Stomach (tissue), 8 donors: ENCODE measurements at regions not wholly inside any gene's neighbourhood (a gene's known extent, or its start where the extent isn't known, plus 50 kb on each side); places are given as distances from the start of the nearest gene placed in this dataset.
A peak's percentile ranks its signal among the peaks of the same experiment; 100 is the strongest.

Experiments used
- DNase-seq, 2 donors: peaks; one replicate each; pipeline versions ENCODE4 v3.0.0 to v3.0.0-alpha.2; 2013 to 2019
- H3K27ac ChIP-seq, 5 donors: fragments of 200-600 bp in 4 of 5; sonication (generic) in 4 of 5; one replicate each; pipeline ENCODE4 v1.5.1; 2013 to 2019; ENCODE audit warnings: mild to moderate bottlenecking in 1 of 5, moderate library complexity in 1 of 5
- H3K27me3 ChIP-seq, 3 donors: fragments of 200-600 bp; sonication (generic); one replicate each; pipeline ENCODE4 v1.5.1; 2017 to 2019; ENCODE audit warnings: mixed run types in 1 of 3
- H3K36me3 ChIP-seq, 4 donors: fragments of 200-600 bp; sonication (generic); 1 replicate in 3 of 4; 2 replicates in 1 of 4; pipeline ENCODE4 v1.5.1; 2016 to 2019
- H3K4me1 ChIP-seq, 4 donors: fragments of 200-600 bp; sonication (generic); one replicate each; pipeline ENCODE4 v1.5.1; 2016 to 2019
- H3K4me3 ChIP-seq, 4 donors: fragments of 200-600 bp; sonication (generic) in 3 of 4; one replicate each; pipeline ENCODE4 v1.5.1; 2016 to 2019; ENCODE audit warnings: mild to moderate bottlenecking in 1 of 4
- H3K9me3 ChIP-seq, 4 donors: fragments of 200-600 bp; sonication (generic); one replicate each; pipeline ENCODE4 v1.5.1; 2016 to 2019
- CTCF ChIP-seq, 7 experiments: fragments of 450-650 bp in 4 of 7; fragments of 200-600 bp in 3 of 7; sonication (generic) in 3 of 7; IDR thresholded peaks; one replicate each; pipeline ENCODE4 v1.5.1; 2016 to 2019; ENCODE audit warnings: antibody characterized with exemption in 7 of 7, control low read depth in 2 of 7, mild to moderate bottlenecking in 1 of 7
- EP300 ChIP-seq: sonication (generic); formaldehyde crosslinking; IDR thresholded peaks from one replicate; pipeline ENCODE4 v1.6.1; 2017; ENCODE audit warnings: antibody characterized with exemption
- POLR2A ChIP-seq, 4 donors: fragments of 450-650 bp; IDR thresholded peaks; one replicate each; pipeline ENCODE4 v1.6.1; 2016; ENCODE audit warnings: antibody characterized with exemption in 4 of 4, control low read depth in 2 of 4, mild to moderate bottlenecking in 1 of 4, moderate library complexity in 1 of 4
- POLR2AphosphoS5 ChIP-seq, 3 donors: sonication (generic); formaldehyde crosslinking; IDR thresholded peaks; one replicate each; pipeline ENCODE4 v1.6.1; 2016; ENCODE audit warnings: antibody characterized with exemption in 3 of 3
- WGBS, 5 donors: extraction: QIAGEN DNeasy Blood & Tissue Kit in 3 of 5; methylation state at CpG; one replicate each; pipeline versions ENCODE4 v1.1.5 to v1.1.7; 2013 to 2018; 5-methylcytosine and 5-hydroxymethylcytosine counted together
- intact Hi-C: fragments of 100-400 bp; cut with DNase I; formaldehyde crosslinking; loops from one replicate; pipeline ENCODE4 v1.15.1; 2023; ENCODE audit warnings: low total_unique reads
- donor health status: healthy with polysubstance abuse.
- donor health status: Bipolar disorder and iron deficiency.
- donor health status: healthy.

- intact Hi-C loops: no loop called here
- no peak overlapping the region for H3K27ac ChIP-seq
Measured at GRCh38 chr4:74545448-74545847, 100.5 kb downstream of the AREG start.

GRCh38 chr4:74546057-74546456, 101.1 kb downstream of the AREG start:
- DNase-seq: no peak
- H3K9me3 ChIP-seq: no peaks in the 10 kb centered on the region
- H3K4me1 ChIP-seq: peaks cover 0 to 26% (median 13%) of the 10 kb centered on the region in 4 donors
- H3K27me3 ChIP-seq: no peaks in the 10 kb centered on the region
- no peaks in the 10 kb centered on the region for H3K36me3 ChIP-seq
- H3K27ac ChIP-seq: no peak overlapping the region
- no peak overlapping the region for H3K4me3 ChIP-seq
- TF ChIP-seq POLR2A (IDR thresholded peaks at IDR 0.05) (no peak), POLR2AphosphoS5 (IDR thresholded peaks at IDR 0.05) (no peak), EP300 (no peak), CTCF (IDR thresholded peaks at IDR 0.05) (no peak)
- intact Hi-C loops: no loop called here
- WGBS, 5 donors: 80 to 89% (median 82%) methylated on average over 2 of the region's 2 CpGs

More at GRCh38 chr4:74545448-74545847, 100.5 kb downstream of the AREG start:
- Histone ChIP-seq H3K4me3 (no peak overlapping the region), H3K27me3 (no peaks in the 10 kb centered on the region), H3K4me1 (peaks cover 0 to 26% (median 13%) of the 10 kb centered on the region in 4 donors), H3K36me3 (no peaks in the 10 kb centered on the region), H3K9me3 (no peaks in the 10 kb centered on the region)
- TF ChIP-seq POLR2AphosphoS5 (IDR thresholded peaks at IDR 0.05) (no peak), EP300 (no peak), POLR2A (IDR thresholded peaks at IDR 0.05) (no peak), CTCF (IDR thresholded peaks at IDR 0.05) (no peak)
- peak in 1 of 2 donors; percentile 26 for DNase-seq

GRCh38 chr4:74547042-74547441, 102.1 kb downstream of the AREG start:
- TF ChIP-seq POLR2A (IDR thresholded peaks at IDR 0.05) (no peak), POLR2AphosphoS5 (IDR thresholded peaks at IDR 0.05) (no peak), EP300 (no peak), CTCF (IDR thresholded peaks at IDR 0.05) (no peak)
- no peak for DNase-seq
- H3K36me3 ChIP-seq: no peaks in the 10 kb centered on the region
- no peak overlapping the region for H3K4me3 ChIP-seq
- intact Hi-C loops: no loop called here
- H3K9me3 ChIP-seq: no peaks in the 10 kb centered on the region
- peaks cover 0 to 26% (median 13%) of the 10 kb centered on the region in 4 donors for H3K4me1 ChIP-seq
- no peak overlapping the region for H3K27ac ChIP-seq
- no peaks in the 10 kb centered on the region for H3K27me3 ChIP-seq

GRCh38 chr4:74548561-74548960, 103.6 kb downstream of the AREG start:
- TF ChIP-seq CTCF (IDR thresholded peaks at IDR 0.05): no peak
- TF ChIP-seq POLR2AphosphoS5 (IDR thresholded peaks at IDR 0.05): no peak
- TF ChIP-seq EP300: no peak
- TF ChIP-seq POLR2A (IDR thresholded peaks at IDR 0.05): no peak
- intact Hi-C loops: no loop called here

More at GRCh38 chr4:74548561-74548960, 103.6 kb downstream of the AREG start:
- DNase-seq: no peak
- 50 to 66% (median 54%) methylated on average over 2 of the region's 2 CpGs for WGBS, 5 donors
- H3K36me3 ChIP-seq: no peaks in the 10 kb centered on the region
- H3K9me3 ChIP-seq: no peaks in the 10 kb centered on the region
- H3K27me3 ChIP-seq: no peaks in the 10 kb centered on the region
- no peak overlapping the region for H3K27ac ChIP-seq
- H3K4me3 ChIP-seq: no peak overlapping the region
- H3K4me1 ChIP-seq: peaks cover 0 to 20% (median 6%) of the 10 kb centered on the region in 4 donors
